Heart left ventricle (tissue), 13 donors: ENCODE measurements at regions not wholly inside any gene's neighbourhood (a gene's known extent, or its start where the extent isn't known, plus 50 kb on each side); places are given as distances from the start of the nearest gene placed in this dataset.

Source experiments
- POLR2A ChIP-seq, 2 donors: fragments of 450-650 bp; IDR thresholded peaks; one replicate each; pipeline ENCODE4 v1.6.1; 2017; ENCODE audit warnings: antibody characterized with exemption in 2 of 2, mild to moderate bottlenecking in 2 of 2, moderate library complexity in 2 of 2
- TF ChIP-seq, protein P1 (sequence below), 12 donors: fragments of 200-600 bp; sonication (generic) in 4 of 12; IDR thresholded peaks; one replicate each; pipeline versions ENCODE4 v1.5.0 to v1.8.0; 2018 to 2022; ENCODE audit warnings: antibody characterized with exemption in 12 of 12, mild to moderate bottlenecking in 5 of 12
- donor health status: ischemic (EF 13 %, LVEDD 7.1; RV severe dilation, severe dysfunction).
- donor health status: DM: no; HTN: yes; CAD: no.
- donor health status: DM: no; HTN: no; CAD: no.
- donor health status: ischemic (EF 25% LVEDD 6.9; RV normal size, moderate dysfunction).
- donor health status: ischemic (EF 25% LVEDD 5.7; RV mildly dilated, moderate dysfunction).
- donor health status: ischemic (EF 35%, LVEDD 5.7; RV mildly dilated, moderate dysfunction).
- donor health status: nonischemic (EF 11% LVEDD 7.7; RV severe dilation, severe dysfunction).
- donor health status: DM: yes; HTN: yes; CAD: no.
- donor health status: PGD.
- donor health status: ischemic (EF 29% LVEDD 5.4; RV normal size, mild dysfunction).
- donor health status: nonischemic (EF 23%, LVEDD 6.1; RV moderate dilation, normal function).

DNA sequence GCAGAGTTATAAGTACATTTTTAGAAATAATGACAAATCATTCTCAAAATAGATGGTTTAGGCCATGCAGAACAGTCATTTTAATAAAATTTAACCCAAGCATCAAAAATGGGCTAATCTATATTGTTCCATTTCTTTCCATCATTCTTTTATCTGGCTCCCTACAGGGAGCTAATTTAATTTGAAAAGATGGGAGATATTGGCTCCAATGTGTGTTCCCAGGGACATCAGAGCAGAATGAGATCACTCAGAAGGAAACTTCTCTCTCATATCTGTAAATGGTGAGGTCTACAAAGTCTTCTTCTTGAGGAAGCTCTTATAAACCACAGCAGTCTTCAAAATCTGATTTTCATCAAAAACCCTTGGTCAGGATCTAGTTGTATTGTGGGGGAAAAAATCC is 119.4 kb upstream of the RAB6C start:
- no peak for TF ChIP-seq POLR2A (IDR thresholded peaks at IDR 0.05)
- TF ChIP-seq, protein P1, sequence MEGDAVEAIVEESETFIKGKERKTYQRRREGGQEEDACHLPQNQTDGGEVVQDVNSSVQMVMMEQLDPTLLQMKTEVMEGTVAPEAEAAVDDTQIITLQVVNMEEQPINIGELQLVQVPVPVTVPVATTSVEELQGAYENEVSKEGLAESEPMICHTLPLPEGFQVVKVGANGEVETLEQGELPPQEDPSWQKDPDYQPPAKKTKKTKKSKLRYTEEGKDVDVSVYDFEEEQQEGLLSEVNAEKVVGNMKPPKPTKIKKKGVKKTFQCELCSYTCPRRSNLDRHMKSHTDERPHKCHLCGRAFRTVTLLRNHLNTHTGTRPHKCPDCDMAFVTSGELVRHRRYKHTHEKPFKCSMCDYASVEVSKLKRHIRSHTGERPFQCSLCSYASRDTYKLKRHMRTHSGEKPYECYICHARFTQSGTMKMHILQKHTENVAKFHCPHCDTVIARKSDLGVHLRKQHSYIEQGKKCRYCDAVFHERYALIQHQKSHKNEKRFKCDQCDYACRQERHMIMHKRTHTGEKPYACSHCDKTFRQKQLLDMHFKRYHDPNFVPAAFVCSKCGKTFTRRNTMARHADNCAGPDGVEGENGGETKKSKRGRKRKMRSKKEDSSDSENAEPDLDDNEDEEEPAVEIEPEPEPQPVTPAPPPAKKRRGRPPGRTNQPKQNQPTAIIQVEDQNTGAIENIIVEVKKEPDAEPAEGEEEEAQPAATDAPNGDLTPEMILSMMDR (IDR thresholded peaks at IDR 0.05) = no peak
